Nephron progenitor cell (in vitro differentiated cells): ENCODE measurements at regions not wholly inside any gene's neighbourhood (a gene's known extent, or its start where the extent isn't known, plus 50 kb on each side); places are given as distances from the start of the nearest gene placed in this dataset.

Experiments used
- DNase-seq: peaks from one replicate; pipeline ENCODE4 v3.0.0; 2021
- H3K27ac Mint-ChIP-seq: 2 replicates; pipeline ENCODE4 v1.8.0; 2021; ENCODE audit warnings: mild to moderate bottlenecking, moderate library complexity, mixed read lengths
- H3K27me3 Mint-ChIP-seq: 2 replicates; pipeline ENCODE4 v1.8.0; 2021; ENCODE audit warnings: mild to moderate bottlenecking, low read depth, mixed read lengths; ENCODE audit not compliant: poor library complexity
- H3K36me3 Mint-ChIP-seq: 2 replicates; pipeline ENCODE4 v1.8.0; 2021; ENCODE audit warnings: low read depth, mixed read lengths
- H3K4me1 Mint-ChIP-seq: 2 replicates; pipeline ENCODE4 v1.8.0; 2021; ENCODE audit warnings: mixed read lengths
- H3K4me3 Mint-ChIP-seq: 2 replicates; pipeline ENCODE4 v1.8.0; 2021; ENCODE audit warnings: mild to moderate bottlenecking, moderate library complexity, mixed read lengths
- H3K9me3 Mint-ChIP-seq: 2 replicates; pipeline ENCODE4 v1.8.0; 2021; ENCODE audit warnings: mild to moderate bottlenecking, moderate library complexity, mixed read lengths
- CTCF ChIP-seq: fragments of 200-600 bp; sonication (generic); IDR thresholded peaks from 2 replicates; pipeline ENCODE4 v1.5.0; 2021; ENCODE audit warnings: antibody characterized with exemption

DNA sequence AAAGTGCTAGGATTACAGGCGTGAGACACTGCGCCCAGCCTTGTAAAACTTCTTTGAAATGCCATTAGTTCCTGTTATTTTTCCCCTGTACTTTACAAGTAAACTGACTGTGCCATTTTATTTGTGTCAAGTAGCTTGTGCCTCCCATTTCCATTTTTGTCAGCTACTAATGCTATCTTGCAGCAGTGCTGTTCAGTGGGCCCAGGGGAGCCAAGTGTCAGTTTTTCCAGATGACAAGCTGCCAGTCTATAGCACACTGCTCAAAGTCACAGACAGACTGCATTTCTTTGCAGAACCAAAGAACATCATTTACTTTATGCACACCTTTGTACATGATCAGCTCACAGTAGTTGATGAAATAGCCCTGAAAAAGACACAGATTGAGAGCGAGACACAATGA, 901.3 kb upstream of the CDH2 start:
- H3K36me3 Mint-ChIP-seq, result no peaks in the 10 kb centered on the region
- no peak overlapping the region for H3K4me3 Mint-ChIP-seq
- H3K9me3 Mint-ChIP-seq, result no peaks in the 10 kb centered on the region
- H3K27ac Mint-ChIP-seq, result no peak overlapping the region
- TF ChIP-seq CTCF, result no peak
- H3K4me1 Mint-ChIP-seq, result no peaks in the 10 kb centered on the region
- DNase-seq, result no peak
- H3K27me3 Mint-ChIP-seq, result no peaks in the 10 kb centered on the region

- Mint-ChIP-seq H3K4me3 (no peak overlapping the region), H3K27me3 (no peaks in the 10 kb centered on the region), H3K36me3 (no peaks in the 10 kb centered on the region), H3K9me3 (no peaks in the 10 kb centered on the region), H3K4me1 (no peaks in the 10 kb centered on the region), H3K27ac (no peak overlapping the region)
- DNase-seq, result no peak
- TF ChIP-seq CTCF, result no peak
These were observed 900.4 kb upstream of the CDH2 start for GRCh38 chr18:29077344-29077743.

DNA sequence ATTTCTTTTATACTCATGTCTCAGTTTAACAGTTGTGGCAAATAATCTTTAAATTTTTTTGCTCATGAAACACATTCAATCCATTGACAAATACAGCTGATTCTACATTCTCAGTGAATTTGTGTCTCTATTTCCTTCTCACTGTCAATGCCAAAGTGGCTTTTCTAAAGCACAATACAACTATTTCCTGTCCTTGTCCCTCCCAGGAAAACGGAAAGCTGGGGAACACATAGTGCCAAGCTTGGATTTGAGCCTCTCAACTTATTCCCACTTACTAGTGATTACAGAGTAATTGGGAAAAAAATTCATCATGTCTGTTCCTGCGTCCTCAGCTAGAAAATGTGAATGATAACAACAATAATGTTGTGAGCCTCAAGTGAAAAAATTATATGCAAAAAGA, 899.7 kb upstream of the CDH2 start:
- no peak overlapping the region for H3K27ac Mint-ChIP-seq
- no peaks in the 10 kb centered on the region for H3K9me3 Mint-ChIP-seq
- no peak overlapping the region for H3K4me3 Mint-ChIP-seq
- TF ChIP-seq CTCF, result no peak
- H3K4me1 Mint-ChIP-seq, result no peaks in the 10 kb centered on the region
- no peaks in the 10 kb centered on the region for H3K27me3 Mint-ChIP-seq
- H3K36me3 Mint-ChIP-seq, result no peaks in the 10 kb centered on the region
- no peak for DNase-seq

- H3K36me3 Mint-ChIP-seq, result no peaks in the 10 kb centered on the region
- H3K9me3 Mint-ChIP-seq, result no peaks in the 10 kb centered on the region
- no peaks in the 10 kb centered on the region for H3K4me1 Mint-ChIP-seq
- no peak overlapping the region for H3K27ac Mint-ChIP-seq
- DNase-seq, result no peak
- TF ChIP-seq CTCF, result no peak
- H3K4me3 Mint-ChIP-seq, result no peak overlapping the region
- no peaks in the 10 kb centered on the region for H3K27me3 Mint-ChIP-seq
These were observed 897.2 kb upstream of the CDH2 start for GRCh38 chr18:29074147-29074546.

GRCh38 chr18:29071869-29072268, 894.9 kb upstream of the CDH2 start:
- Mint-ChIP-seq H3K4me3 (no peak overlapping the region), H3K36me3 (no peaks in the 10 kb centered on the region), H3K27me3 (no peaks in the 10 kb centered on the region), H3K4me1 (no peaks in the 10 kb centered on the region), H3K27ac (no peak overlapping the region), H3K9me3 (no peaks in the 10 kb centered on the region)
- DNase-seq, result no peak
- TF ChIP-seq CTCF, result no peak

- no peak for TF ChIP-seq CTCF
- H3K27me3 Mint-ChIP-seq, result no peaks in the 10 kb centered on the region
- no peaks in the 10 kb centered on the region for H3K4me1 Mint-ChIP-seq
- H3K36me3 Mint-ChIP-seq, result no peaks in the 10 kb centered on the region
- H3K27ac Mint-ChIP-seq, result no peak overlapping the region
- DNase-seq, result no peak
- H3K9me3 Mint-ChIP-seq, result no peaks in the 10 kb centered on the region
- no peak overlapping the region for H3K4me3 Mint-ChIP-seq
These were observed 886.4 kb upstream of the CDH2 start for GRCh38 chr18:29063346-29063745.
